ENCODE measurements at regions not wholly inside any gene's neighbourhood (a gene's known extent, or its start where the extent isn't known, plus 50 kb on each side); places are given as distances from the start of the nearest gene placed in this dataset.

- TF ChIP-seq YY1 (IDR thresholded peaks at IDR 0.05) (no peak), JUND (IDR thresholded peaks at IDR 0.05) (no peak), CTCF (IDR thresholded peaks at IDR 0.05; ENCODE audit: low read depth, low read length, missing input control) (no peak), REST (IDR thresholded peaks at IDR 0.05) (no peak)
Measured at GRCh38 chr13:64051278-64051677, 2635.6 kb upstream of the PCDH20 start.

All from liver (tissue), 3 donors.